Body of pancreas (tissue), 4 donors: ENCODE measurements at regions not wholly inside any gene's neighbourhood (a gene's known extent, or its start where the extent isn't known, plus 50 kb on each side); places are given as distances from the start of the nearest gene placed in this dataset.

Source experiments
- POLR2A ChIP-seq, 3 donors: fragments of 450-650 bp; IDR thresholded peaks; one replicate each; pipeline ENCODE4 v1.6.1; 2016; ENCODE audit warnings: antibody characterized with exemption in 3 of 3, mild to moderate bottlenecking in 2 of 3
- TF ChIP-seq, protein P1 (sequence below), 7 experiments: fragments of 450-650 bp in 4 of 7; fragments of 200-600 bp in 3 of 7; sonication (generic) in 3 of 7; IDR thresholded peaks; one replicate each; pipeline ENCODE4 v1.5.1; 2016 to 2019; ENCODE audit warnings: antibody characterized with exemption in 7 of 7

DNA sequence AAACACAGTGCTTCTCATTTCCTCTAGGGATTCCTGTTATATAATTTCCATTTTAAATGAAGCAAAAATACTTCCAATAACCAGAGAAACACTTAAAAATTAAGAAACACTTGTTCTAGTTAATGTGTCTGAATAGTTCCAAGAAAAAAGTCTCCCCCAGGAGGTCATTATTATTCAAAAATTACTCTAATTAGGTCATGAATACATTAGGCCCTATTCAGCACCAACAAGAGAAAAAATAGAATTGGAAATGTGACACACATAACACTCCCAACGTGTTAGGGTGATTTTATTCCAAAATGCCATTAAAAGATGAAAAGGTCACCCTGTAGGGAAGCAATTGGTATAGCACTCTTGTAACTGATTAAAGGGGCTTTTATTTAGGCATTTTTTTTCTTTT is 382.1 kb downstream of the TUSC7 start:
- TF ChIP-seq POLR2A (IDR thresholded peaks at IDR 0.05), result no peak
- TF ChIP-seq, protein P1, sequence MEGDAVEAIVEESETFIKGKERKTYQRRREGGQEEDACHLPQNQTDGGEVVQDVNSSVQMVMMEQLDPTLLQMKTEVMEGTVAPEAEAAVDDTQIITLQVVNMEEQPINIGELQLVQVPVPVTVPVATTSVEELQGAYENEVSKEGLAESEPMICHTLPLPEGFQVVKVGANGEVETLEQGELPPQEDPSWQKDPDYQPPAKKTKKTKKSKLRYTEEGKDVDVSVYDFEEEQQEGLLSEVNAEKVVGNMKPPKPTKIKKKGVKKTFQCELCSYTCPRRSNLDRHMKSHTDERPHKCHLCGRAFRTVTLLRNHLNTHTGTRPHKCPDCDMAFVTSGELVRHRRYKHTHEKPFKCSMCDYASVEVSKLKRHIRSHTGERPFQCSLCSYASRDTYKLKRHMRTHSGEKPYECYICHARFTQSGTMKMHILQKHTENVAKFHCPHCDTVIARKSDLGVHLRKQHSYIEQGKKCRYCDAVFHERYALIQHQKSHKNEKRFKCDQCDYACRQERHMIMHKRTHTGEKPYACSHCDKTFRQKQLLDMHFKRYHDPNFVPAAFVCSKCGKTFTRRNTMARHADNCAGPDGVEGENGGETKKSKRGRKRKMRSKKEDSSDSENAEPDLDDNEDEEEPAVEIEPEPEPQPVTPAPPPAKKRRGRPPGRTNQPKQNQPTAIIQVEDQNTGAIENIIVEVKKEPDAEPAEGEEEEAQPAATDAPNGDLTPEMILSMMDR (IDR thresholded peaks at IDR 0.05), result no peak
